ENCODE measurements at regions not wholly inside any gene's neighbourhood (a gene's known extent, or its start where the extent isn't known, plus 50 kb on each side); places are given as distances from the start of the nearest gene placed in this dataset.

GRCh38 chr2:234802071-234802844 lies 149.6 kb upstream of the SH3BP4 start:
- TF ChIP-seq CTCF (conservative IDR thresholded peaks at IDR 0.05; ENCODE audit: low read length) = no peak
- TF ChIP-seq EZH2phosphoT487 (IDR thresholded peaks at IDR 0.05; ENCODE audit: borderline replicate concordance) = no peak

Data from Loucy (cell line).